ENCODE measurements at regions not wholly inside any gene's neighbourhood (a gene's known extent, or its start where the extent isn't known, plus 50 kb on each side); places are given as distances from the start of the nearest gene placed in this dataset.

- Mint-ChIP-seq H3K27ac (no peak overlapping the region), H3K27me3 (ENCODE audit: low read depth) (peaks cover 4% of the 10 kb centered on the region), H3K4me3 (no peak overlapping the region), H3K4me1 (peaks cover 3% of the 10 kb centered on the region), H3K36me3 (no peaks in the 10 kb centered on the region), H3K9me3 (no peaks in the 10 kb centered on the region)
- TF ChIP-seq CTCF (IDR thresholded peaks at IDR 0.05; ENCODE audit: unreplicated experiment): no peak
- DNase-seq (ENCODE audit: low spot score in 2 of 2, unreplicated experiment in 2 of 2): no peak
Observed at GRCh38 chr5:8719796-8720195, 826.1 kb downstream of the SEMA5A start.

GRCh38 chr5:8720506-8720905 lies 825.4 kb downstream of the SEMA5A start:
- Mint-ChIP-seq H3K27ac (no peak overlapping the region), H3K27me3 (ENCODE audit: low read depth) (peaks cover 4% of the 10 kb centered on the region), H3K9me3 (no peaks in the 10 kb centered on the region), H3K4me3 (no peak overlapping the region), H3K36me3 (no peaks in the 10 kb centered on the region), H3K4me1 (peaks cover 3% of the 10 kb centered on the region)
- DNase-seq (ENCODE audit: low spot score in 2 of 2, unreplicated experiment in 2 of 2): no peak
- TF ChIP-seq CTCF (IDR thresholded peaks at IDR 0.05; ENCODE audit: unreplicated experiment): no peak

GRCh38 chr5:8721536-8721935 lies 824.3 kb downstream of the SEMA5A start:
- Mint-ChIP-seq H3K4me1 (peaks cover 3% of the 10 kb centered on the region), H3K27ac (no peak overlapping the region), H3K9me3 (no peaks in the 10 kb centered on the region), H3K4me3 (no peak overlapping the region), H3K27me3 (ENCODE audit: low read depth) (peaks cover 4% of the 10 kb centered on the region), H3K36me3 (no peaks in the 10 kb centered on the region)
- no peak for DNase-seq (ENCODE audit: low spot score in 2 of 2, unreplicated experiment in 2 of 2)
- no peak for TF ChIP-seq CTCF (IDR thresholded peaks at IDR 0.05; ENCODE audit: unreplicated experiment)

- no peak overlapping the region for H3K4me3 Mint-ChIP-seq
- no peaks in the 10 kb centered on the region for H3K4me1 Mint-ChIP-seq
- no peak overlapping the region for H3K27ac Mint-ChIP-seq
- TF ChIP-seq CTCF (IDR thresholded peaks at IDR 0.05; ENCODE audit: unreplicated experiment): no peak
- no peak for DNase-seq (ENCODE audit: low spot score in 2 of 2, unreplicated experiment in 2 of 2)
- H3K27me3 Mint-ChIP-seq (ENCODE audit: low read depth): peaks cover 4% of the 10 kb centered on the region
- H3K36me3 Mint-ChIP-seq: no peaks in the 10 kb centered on the region
- H3K9me3 Mint-ChIP-seq: peaks cover 6% of the 10 kb centered on the region
Observed at GRCh38 chr5:8726383-8727036, 819.4 kb downstream of the SEMA5A start.

GRCh38 chr5:8727396-8727795 lies 818.5 kb downstream of the SEMA5A start:
- Mint-ChIP-seq H3K27me3 (ENCODE audit: low read depth) (peaks cover 4% of the 10 kb centered on the region), H3K4me3 (no peak overlapping the region), H3K4me1 (no peaks in the 10 kb centered on the region), H3K9me3 (peaks cover 11% of the 10 kb centered on the region), H3K27ac (no peak overlapping the region), H3K36me3 (no peaks in the 10 kb centered on the region)
- DNase-seq (ENCODE audit: low spot score in 2 of 2, unreplicated experiment in 2 of 2): no peak
- no peak for TF ChIP-seq CTCF (IDR thresholded peaks at IDR 0.05; ENCODE audit: unreplicated experiment)

GRCh38 chr5:8729437-8729836 lies 816.4 kb downstream of the SEMA5A start:
- Mint-ChIP-seq H3K9me3 (peaks cover 15% of the 10 kb centered on the region), H3K27ac (no peak overlapping the region), H3K4me3 (no peak overlapping the region), H3K36me3 (no peaks in the 10 kb centered on the region), H3K27me3 (ENCODE audit: low read depth) (no peaks in the 10 kb centered on the region), H3K4me1 (no peaks in the 10 kb centered on the region)
- no peak for TF ChIP-seq CTCF (IDR thresholded peaks at IDR 0.05; ENCODE audit: unreplicated experiment)
- no peak for DNase-seq (ENCODE audit: low spot score in 2 of 2, unreplicated experiment in 2 of 2)
